ENCODE measurements at regions not wholly inside any gene's neighbourhood (a gene's known extent, or its start where the extent isn't known, plus 50 kb on each side); places are given as distances from the start of the nearest gene placed in this dataset.

GRCh38 chr10:118498623-118499022, 96.8 kb downstream of the PRLHR start:
- no peaks in the 10 kb centered on the region for H4K20me1 ChIP-seq (ENCODE audit: insufficient read depth, low read length)
- no peak overlapping the region for H3K27ac ChIP-seq (ENCODE audit: low read depth, low read length)
- H3K4me3 ChIP-seq (ENCODE audit: insufficient read depth, low read length) = no peak overlapping the region
- no peaks in the 10 kb centered on the region for H3K27me3 ChIP-seq (ENCODE audit: insufficient read depth, low read length)
- H2AFZ ChIP-seq (ENCODE audit: low read length) = no peak overlapping the region
- no peaks in the 10 kb centered on the region for H3K36me3 ChIP-seq (ENCODE audit: insufficient read depth, low read length)
- no peak for TF ChIP-seq CTCF (IDR thresholded peaks at IDR 0.05; ENCODE audit: extremely low read depth, low read depth, low read length)
- H3K79me2 ChIP-seq (ENCODE audit: insufficient read depth, low read length) = no peaks in the 10 kb centered on the region
- no peaks in the 10 kb centered on the region for H3K9me3 ChIP-seq (ENCODE audit: low read depth, low read length)
- no peaks in the 10 kb centered on the region for H3K4me1 ChIP-seq (ENCODE audit: insufficient read depth, low read length)
- DNase-seq (ENCODE audit: insufficient read length, low spot score, missing footprints) = no peak
- H3K4me2 ChIP-seq (ENCODE audit: insufficient read depth, low read length) = no peak overlapping the region

- no peak for DNase-seq (ENCODE audit: insufficient read length, low spot score, missing footprints)
- Histone ChIP-seq H3K9me3 (ENCODE audit: low read depth, low read length) (no peaks in the 10 kb centered on the region), H4K20me1 (ENCODE audit: insufficient read depth, low read length) (no peaks in the 10 kb centered on the region), H3K79me2 (ENCODE audit: insufficient read depth, low read length) (no peaks in the 10 kb centered on the region), H3K27ac (ENCODE audit: low read depth, low read length) (no peak overlapping the region), H3K36me3 (ENCODE audit: insufficient read depth, low read length) (no peaks in the 10 kb centered on the region), H3K27me3 (ENCODE audit: insufficient read depth, low read length) (no peaks in the 10 kb centered on the region), H3K4me3 (ENCODE audit: insufficient read depth, low read length) (no peak overlapping the region), H3K4me2 (ENCODE audit: insufficient read depth, low read length) (no peak overlapping the region), H2AFZ (ENCODE audit: low read length) (no peak overlapping the region), H3K4me1 (ENCODE audit: insufficient read depth, low read length) (no peaks in the 10 kb centered on the region)
- TF ChIP-seq CTCF (IDR thresholded peaks at IDR 0.05; ENCODE audit: extremely low read depth, low read depth, low read length) = no peak
Observed at GRCh38 chr10:118497227-118497626, 98.2 kb downstream of the PRLHR start.

GRCh38 chr10:118496525-118496924, 98.9 kb downstream of the PRLHR start:
- DNase-seq (ENCODE audit: insufficient read length, low spot score, missing footprints) = no peak
- Histone ChIP-seq H3K9me3 (ENCODE audit: low read depth, low read length) (no peaks in the 10 kb centered on the region), H4K20me1 (ENCODE audit: insufficient read depth, low read length) (no peaks in the 10 kb centered on the region), H3K36me3 (ENCODE audit: insufficient read depth, low read length) (no peaks in the 10 kb centered on the region), H3K4me1 (ENCODE audit: insufficient read depth, low read length) (no peaks in the 10 kb centered on the region), H3K79me2 (ENCODE audit: insufficient read depth, low read length) (no peaks in the 10 kb centered on the region), H3K4me2 (ENCODE audit: insufficient read depth, low read length) (no peak overlapping the region), H3K27me3 (ENCODE audit: insufficient read depth, low read length) (no peaks in the 10 kb centered on the region), H3K4me3 (ENCODE audit: insufficient read depth, low read length) (no peak overlapping the region), H2AFZ (ENCODE audit: low read length) (no peak overlapping the region), H3K27ac (ENCODE audit: low read depth, low read length) (no peak overlapping the region)
- TF ChIP-seq CTCF (IDR thresholded peaks at IDR 0.05; ENCODE audit: extremely low read depth, low read depth, low read length) = no peak

- H2AFZ ChIP-seq (ENCODE audit: low read length) = no peak overlapping the region
- DNase-seq (ENCODE audit: insufficient read length, low spot score, missing footprints) = no peak
- H3K27me3 ChIP-seq (ENCODE audit: insufficient read depth, low read length) = no peaks in the 10 kb centered on the region
- H3K4me1 ChIP-seq (ENCODE audit: insufficient read depth, low read length) = no peaks in the 10 kb centered on the region
- H4K20me1 ChIP-seq (ENCODE audit: insufficient read depth, low read length) = no peaks in the 10 kb centered on the region
- no peak overlapping the region for H3K4me3 ChIP-seq (ENCODE audit: insufficient read depth, low read length)
- no peaks in the 10 kb centered on the region for H3K9me3 ChIP-seq (ENCODE audit: low read depth, low read length)
- H3K4me2 ChIP-seq (ENCODE audit: insufficient read depth, low read length) = no peak overlapping the region
- H3K27ac ChIP-seq (ENCODE audit: low read depth, low read length) = no peak overlapping the region
- no peaks in the 10 kb centered on the region for H3K79me2 ChIP-seq (ENCODE audit: insufficient read depth, low read length)
- no peaks in the 10 kb centered on the region for H3K36me3 ChIP-seq (ENCODE audit: insufficient read depth, low read length)
- TF ChIP-seq CTCF (IDR thresholded peaks at IDR 0.05; ENCODE audit: extremely low read depth, low read depth, low read length) = no peak
Observed at GRCh38 chr10:118495499-118495898, 99.9 kb downstream of the PRLHR start.

All from osteoblast (primary cell).